HG02884 (cell line): ENCODE measurements at regions not wholly inside any gene's neighbourhood (a gene's known extent, or its start where the extent isn't known, plus 50 kb on each side); places are given as distances from the start of the nearest gene placed in this dataset.

Source experiments
- ATAC-seq: cut with Tn5 transposase; IDR thresholded peaks from one replicate; pipeline ENCODE4 v1.9.1; 2021; ENCODE audit warnings: mild to moderate bottlenecking, moderate library complexity; ENCODE audit not compliant: unreplicated experiment

- no peak for ATAC-seq
These were observed 276.5 kb upstream of the MTNR1B start for GRCh38 chr11:92692826-92693546.

- no peak for ATAC-seq
These were observed 273.4 kb upstream of the MTNR1B start for GRCh38 chr11:92696076-92696475.

- no peak for ATAC-seq
These were observed 271.8 kb upstream of the MTNR1B start for GRCh38 chr11:92697461-92698312.

DNA sequence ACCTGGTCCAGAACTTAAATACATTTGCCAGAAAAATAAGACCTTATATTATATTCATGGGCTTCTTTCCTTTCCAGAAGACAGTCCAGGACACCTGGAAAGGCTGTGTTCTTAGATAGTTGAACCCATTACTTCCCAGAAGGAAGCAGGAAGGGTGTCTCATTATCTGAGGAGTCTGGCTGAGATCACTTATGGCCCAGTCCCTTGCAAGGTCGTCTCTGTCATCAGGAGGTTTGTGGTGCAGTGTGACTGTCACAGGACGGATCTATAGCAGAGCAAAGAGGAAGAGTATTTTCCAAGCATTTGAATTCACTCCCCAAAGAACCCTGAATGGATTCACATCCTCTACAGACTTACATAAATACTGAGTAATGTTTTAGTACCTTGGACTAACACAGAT, 270.7 kb upstream of the MTNR1B start:
- no peak for ATAC-seq

GRCh38 chr11:92702037-92702804, 267.2 kb upstream of the MTNR1B start:
- no peak for ATAC-seq

DNA sequence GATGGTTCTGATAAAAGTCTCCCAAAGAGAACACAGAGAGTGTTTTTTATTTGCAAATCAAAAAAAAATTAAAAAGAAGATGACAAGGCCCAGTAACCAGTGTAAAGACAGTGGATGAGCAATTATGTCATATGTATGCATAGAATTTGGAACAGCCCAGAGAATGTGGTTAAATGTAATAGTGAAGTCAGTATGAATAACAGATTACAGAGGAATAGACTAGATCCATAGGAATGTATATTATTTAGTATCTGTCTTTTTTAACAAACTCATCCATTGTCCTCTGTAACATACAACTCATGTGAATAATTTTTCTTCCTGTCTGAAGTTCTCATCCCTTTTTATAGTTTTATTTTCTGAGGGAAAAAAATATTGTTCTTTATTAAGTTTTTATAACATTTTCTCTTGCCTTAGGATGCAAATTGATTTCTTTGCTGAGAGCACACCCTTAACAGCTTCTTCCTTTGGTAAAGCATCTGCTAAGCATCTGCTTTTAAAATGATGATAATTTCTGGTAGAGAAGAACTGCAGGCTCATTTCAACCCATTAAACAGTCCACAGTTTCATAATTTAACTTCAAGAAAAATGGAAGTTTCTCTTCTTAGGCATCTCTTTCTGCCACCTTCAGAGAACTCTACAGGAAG, 266.5 kb upstream of the MTNR1B start:
- ATAC-seq = no peak

GRCh38 chr11:92703449-92703830, 266.0 kb upstream of the MTNR1B start:
- ATAC-seq = no peak

DNA sequence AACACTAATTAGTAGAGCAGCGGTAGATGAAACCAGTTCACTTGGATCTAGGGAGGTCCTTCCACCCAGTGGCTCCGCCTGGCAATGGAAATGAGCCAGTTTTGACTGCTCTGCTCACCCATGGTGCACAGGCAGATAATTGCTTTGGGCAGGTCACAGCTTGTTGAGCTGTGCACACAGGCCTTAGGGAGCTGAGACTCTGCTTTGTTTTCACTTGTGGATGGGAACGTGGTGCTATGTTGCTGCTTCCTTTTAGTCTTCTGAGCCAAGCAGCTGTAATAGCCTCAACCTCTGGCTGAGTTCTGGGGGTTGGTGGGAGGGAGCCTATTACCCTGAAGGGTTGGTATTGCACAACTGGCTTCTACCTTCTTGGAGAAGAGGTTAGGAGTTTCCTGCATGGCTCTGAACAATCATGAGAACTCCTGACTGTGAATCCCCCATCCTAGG, 262.3 kb upstream of the MTNR1B start:
- no peak for ATAC-seq

- no peak for ATAC-seq
These were observed 261.8 kb upstream of the MTNR1B start for GRCh38 chr11:92707665-92708064.

- ATAC-seq = no peak
These were observed 260.1 kb upstream of the MTNR1B start for GRCh38 chr11:92709329-92709728.

DNA sequence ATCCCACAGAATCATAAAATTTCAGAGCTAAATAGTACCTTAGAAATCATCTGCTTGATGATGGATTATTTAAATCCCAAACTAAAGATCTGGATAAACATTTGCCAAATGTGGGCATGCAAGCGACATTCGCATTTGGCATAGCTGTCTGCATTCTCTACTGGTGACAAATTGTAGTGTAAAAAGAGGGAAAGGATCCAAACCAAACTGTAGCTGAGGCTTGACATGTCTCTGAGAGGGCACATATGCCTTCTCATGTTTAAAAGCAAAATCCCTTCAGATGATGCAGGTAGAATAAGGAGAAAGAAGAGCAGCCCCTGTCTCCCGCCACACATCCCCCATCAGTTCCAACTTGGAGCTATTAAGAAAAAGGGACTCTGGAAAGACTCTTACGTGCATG, 257.5 kb upstream of the MTNR1B start:
- ATAC-seq = no peak

DNA sequence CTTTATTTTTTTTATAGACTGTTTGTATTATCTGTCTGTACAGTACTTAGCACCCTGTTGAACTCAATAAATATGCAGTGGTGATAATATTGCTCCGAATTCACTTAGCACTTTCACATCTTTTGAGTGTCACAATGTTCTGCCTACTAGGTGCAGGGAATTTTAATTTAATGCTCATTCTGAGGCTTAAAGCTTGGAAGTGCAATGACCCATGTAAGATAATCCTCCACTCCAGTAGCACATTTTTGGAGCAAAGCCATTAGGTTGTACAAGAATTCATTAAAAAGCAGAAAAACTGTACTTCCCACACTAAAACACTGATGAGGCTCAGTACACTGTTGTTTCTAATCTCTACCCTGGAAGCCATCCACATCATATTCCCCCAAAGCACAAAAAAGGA, 255.3 kb upstream of the MTNR1B start:
- no peak for ATAC-seq

- ATAC-seq = no peak
These were observed 252.2 kb upstream of the MTNR1B start for GRCh38 chr11:92717240-92717639.

DNA sequence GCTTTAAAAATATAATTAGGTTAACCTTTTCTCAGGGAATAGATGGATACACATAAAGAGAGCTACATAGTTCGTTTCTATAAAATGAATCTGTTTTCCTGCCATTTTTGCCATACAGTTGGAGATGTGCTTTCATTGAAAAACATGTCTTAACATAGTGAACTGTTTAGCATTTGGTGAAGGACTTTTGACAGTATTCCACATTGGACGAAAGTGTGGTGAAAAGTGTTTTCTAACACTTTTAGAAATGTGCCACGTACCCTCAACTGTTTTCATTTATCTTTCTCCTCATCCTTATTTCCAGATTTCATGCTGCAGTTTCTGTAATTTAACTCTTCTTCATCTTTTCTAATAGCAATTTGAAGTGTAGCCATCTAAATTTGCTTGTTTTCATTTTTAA, 249.1 kb upstream of the MTNR1B start:
- no peak for ATAC-seq

GRCh38 chr11:92725352-92725751, 244.1 kb upstream of the MTNR1B start:
- no peak for ATAC-seq

DNA sequence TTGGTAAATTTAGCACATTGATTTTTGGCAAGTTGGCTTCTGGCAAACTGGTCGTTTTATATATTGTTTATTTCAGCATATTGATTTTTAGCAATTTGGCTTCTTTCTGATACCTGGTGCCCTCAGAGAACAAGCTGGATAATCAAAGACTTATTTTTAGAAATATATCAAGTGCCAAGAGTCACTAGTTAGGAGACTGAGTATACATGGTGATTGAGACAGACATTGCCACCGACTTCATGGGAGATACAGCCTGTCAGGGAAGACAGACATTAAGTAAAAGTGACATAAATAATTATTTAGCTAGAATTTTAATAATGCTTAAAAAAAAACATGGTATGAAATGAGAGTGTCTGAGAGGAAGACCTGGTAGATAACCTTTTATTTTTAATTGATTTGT, 242.3 kb upstream of the MTNR1B start:
- ATAC-seq = no peak

DNA sequence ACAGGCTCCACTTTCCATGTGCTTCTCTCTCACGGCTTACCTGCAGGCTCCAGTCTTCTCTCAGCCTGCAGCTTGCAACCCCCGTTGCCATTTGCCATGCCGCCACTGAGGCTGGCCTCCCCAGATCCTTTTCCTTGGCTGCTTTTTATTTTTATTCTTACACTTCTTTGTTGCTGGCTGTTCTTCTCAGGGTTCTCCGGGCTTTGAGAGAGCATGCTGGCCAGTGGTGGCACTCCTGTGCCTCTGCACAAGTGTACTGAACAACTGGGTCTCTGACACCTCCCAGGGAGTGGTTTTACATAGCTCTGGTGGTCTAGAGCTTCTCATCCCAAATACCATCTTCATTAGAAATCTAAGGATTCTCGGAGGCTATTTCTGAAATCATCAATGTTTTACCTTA, 241.7 kb upstream of the MTNR1B start:
- ATAC-seq = no peak

DNA sequence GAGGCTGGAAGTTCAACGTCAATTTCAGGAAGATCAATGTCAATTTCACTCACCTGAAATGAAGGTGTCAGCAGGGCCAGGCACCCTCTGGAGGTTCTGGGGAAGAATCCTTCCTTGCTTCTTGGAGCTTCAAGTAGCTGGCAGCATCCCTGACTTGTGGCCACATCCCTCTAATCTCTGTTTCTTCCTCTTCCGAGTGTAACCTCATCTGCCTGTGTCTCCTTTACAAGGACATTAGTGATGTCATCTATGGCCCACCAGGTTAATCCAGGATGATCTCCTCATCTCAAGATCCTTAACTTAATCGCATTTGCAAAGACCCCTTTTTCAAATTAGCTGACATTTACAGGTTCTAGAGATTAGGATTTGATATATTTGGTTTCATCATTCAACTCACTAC, 240.8 kb upstream of the MTNR1B start:
- no peak for ATAC-seq

DNA sequence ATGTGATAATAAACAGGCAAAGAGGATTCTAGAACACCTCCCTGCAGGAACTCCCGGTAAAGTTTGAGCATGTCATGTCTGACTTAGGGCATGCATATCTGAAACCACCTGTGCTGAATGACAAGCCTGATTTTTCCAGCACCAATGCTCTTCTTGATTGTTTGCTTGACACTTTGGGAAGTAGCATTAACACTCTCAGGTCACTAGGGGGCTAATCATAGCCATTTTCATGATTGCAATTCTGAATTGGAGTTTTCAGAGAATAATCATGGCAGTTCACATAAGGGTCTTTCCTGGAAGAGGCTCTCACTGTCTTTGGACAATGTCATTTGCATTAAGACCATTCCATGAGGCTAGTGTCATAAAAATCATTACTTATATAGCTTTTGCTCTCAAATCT, 234.4 kb upstream of the MTNR1B start:
- ATAC-seq = no peak

DNA sequence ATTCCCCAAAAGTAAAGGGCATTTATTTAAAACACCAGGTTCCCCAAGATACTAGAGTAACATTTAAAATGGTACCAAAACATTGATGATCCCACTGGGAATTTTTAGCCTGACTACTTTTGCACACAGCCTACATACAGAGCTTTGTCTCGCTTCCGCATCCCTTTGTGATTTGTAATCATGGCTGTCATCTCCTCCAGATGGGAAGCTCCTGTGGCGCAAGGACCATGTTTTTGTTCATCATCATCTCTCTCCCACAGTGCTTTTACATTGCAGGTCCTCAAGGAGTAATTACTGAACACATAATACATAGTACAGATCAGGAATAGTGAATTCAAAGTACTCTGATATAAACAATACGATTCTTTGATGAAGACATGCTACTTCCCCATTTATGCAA, 231.2 kb upstream of the MTNR1B start:
- no peak for ATAC-seq

GRCh38 chr11:92739041-92739440, 230.4 kb upstream of the MTNR1B start:
- ATAC-seq = no peak
